ENCODE measurements at regions not wholly inside any gene's neighbourhood (a gene's known extent, or its start where the extent isn't known, plus 50 kb on each side); places are given as distances from the start of the nearest gene placed in this dataset.

DNA sequence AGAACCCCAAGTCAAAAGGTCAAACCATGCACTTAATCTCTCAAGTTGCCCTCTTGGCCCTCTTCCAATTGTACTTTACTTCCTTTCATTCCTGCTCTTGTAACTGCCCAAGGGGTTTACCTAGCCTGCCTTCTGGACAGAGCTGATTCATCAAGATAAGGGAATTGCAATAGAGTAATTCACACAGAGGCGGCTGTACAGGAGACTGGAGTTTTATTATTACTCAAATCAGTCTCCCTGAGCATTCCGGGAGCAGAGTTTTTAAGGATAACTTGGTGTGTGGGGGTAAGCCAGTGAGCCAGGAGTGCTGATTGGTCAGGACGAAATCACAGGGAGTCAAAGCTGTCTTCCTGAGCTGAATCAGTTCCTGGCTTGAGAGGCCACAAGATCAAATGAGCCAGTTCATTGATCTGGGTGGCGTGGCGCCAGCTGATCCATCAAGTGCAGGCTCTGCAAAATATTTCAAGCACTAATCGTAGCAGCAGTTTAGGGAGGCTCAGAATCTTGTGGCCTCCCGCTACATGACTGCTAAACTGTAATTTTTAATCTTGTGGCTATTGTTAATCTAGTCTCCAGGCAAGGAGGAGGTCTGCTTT, 590.0 kb downstream of the EPHA3 start:
- no peak overlapping the region for H3K4me2 ChIP-seq (ENCODE audit: insufficient read depth, low read length)
- no peaks in the 10 kb centered on the region for H3K79me2 ChIP-seq (ENCODE audit: control insufficient read depth, insufficient read depth, low read length)
- in situ Hi-C loops (cut with MboI) (no loop called here), intact Hi-C loops (cut with micrococcal nuclease) (loop anchor here (10.0 kb wide), 1 partner anchor 1483 kb away; no protein-coding TSS in a partner anchor)
- POLR2A ChIA-PET, result no interaction called here
- WGBS (ENCODE audit: insufficient coverage, low coverage, missing lambda C conversion rate), result 0% methylated on average over 7 of the region's 7 CpGs
- no TSS peak for BruUV-seq (replicated peaks)
- no peaks in the 10 kb centered on the region for H4K20me1 ChIP-seq (replicated peaks; ENCODE audit: control insufficient read depth, insufficient read depth, low read length)
- H3K4me1 ChIP-seq (replicated peaks in 1 of 2; ENCODE audit: control insufficient read depth in 2 of 2, insufficient read depth in 2 of 2, low read length in 2 of 2), result no peaks in the 10 kb centered on the region
- DNase-seq (ENCODE audit: extremely low read depth in 1 of 4, low spot score in 3 of 4) (no peak), FAIRE-seq (no peak), ATAC-seq (no peak)
- H3K9ac ChIP-seq (ENCODE audit: insufficient read depth in 1 of 2, low read depth in 2 of 2, low read length in 2 of 2), result no peak overlapping the region
- H3K27ac ChIP-seq (ENCODE audit: extremely low read depth, low read depth, low read length), result no peak overlapping the region
- no peaks in the 10 kb centered on the region for H3K9me1 ChIP-seq (ENCODE audit: control insufficient read depth, insufficient read depth, low read length)
- H3K36me3 ChIP-seq (ENCODE audit: control insufficient read depth, insufficient read depth, low read length), result no peaks in the 10 kb centered on the region
- H3K27me3 ChIP-seq (ENCODE audit: control insufficient read depth in 2 of 2, insufficient read depth in 2 of 2, low read length in 2 of 2), result no peaks in the 10 kb centered on the region
- H3K9me3 ChIP-seq (replicated peaks; ENCODE audit: control insufficient read depth, insufficient read depth, low read depth, low read length), result no peaks in the 10 kb centered on the region
- CTCF ChIA-PET (ENCODE audit: low intra/inter-chr PET ratio), result no interaction called here
- TF ChIP-seq ZNF79 (CRISPR knock-in tag; IDR thresholded peaks at IDR 0.05; ENCODE audit: low read depth) (no peak), NUFIP1 (IDR thresholded peaks at IDR 0.05; ENCODE audit: partially characterized antibody) (no peak), GATA2 (CRISPR knock-in tag; IDR thresholded peaks at IDR 0.05) (no peak), ZNF584 (CRISPR knock-in tag; IDR thresholded peaks at IDR 0.05; ENCODE audit: low read depth) (no peak)
- H2AFZ ChIP-seq (ENCODE audit: low read depth, low read length), result no peak overlapping the region
- no peak overlapping the region for H3K4me3 ChIP-seq

DNA sequence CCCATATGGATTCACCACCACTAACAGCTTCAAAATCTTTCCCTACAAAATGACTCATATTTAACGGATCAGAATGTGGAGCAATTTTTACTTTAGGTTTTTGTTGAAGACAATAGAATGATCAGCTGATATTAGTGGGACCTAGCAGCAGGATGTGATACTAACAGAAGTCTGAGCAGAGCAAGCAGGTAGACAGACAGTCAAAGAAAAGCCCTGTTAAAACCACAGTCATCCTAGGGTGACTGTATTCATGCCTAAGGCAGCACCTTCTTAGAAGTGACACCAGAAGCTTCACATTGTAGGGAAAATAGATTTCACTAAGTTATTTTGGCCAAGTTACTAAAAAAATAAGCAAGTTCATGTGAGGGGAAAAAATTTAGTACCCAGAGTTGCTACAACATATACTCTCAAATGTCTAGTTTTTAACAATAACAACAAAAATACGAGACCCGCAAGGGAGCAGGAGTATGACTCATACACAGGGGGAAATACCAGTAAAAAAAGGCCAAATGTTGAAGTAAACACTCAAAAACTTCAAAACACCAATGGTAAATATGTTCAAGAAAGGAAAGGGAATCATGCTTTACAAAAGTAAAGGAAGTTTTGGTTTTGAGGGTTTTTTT, 590.9 kb downstream of the EPHA3 start:
- H3K27ac ChIP-seq (ENCODE audit: extremely low read depth, low read depth, low read length), result no peak overlapping the region
- ATAC-seq (no peak), DNase-seq (ENCODE audit: extremely low read depth in 1 of 4, low spot score in 3 of 4) (no peak), FAIRE-seq (no peak)
- no peaks in the 10 kb centered on the region for H3K79me2 ChIP-seq (ENCODE audit: control insufficient read depth, insufficient read depth, low read length)
- no peaks in the 10 kb centered on the region for H3K27me3 ChIP-seq (ENCODE audit: control insufficient read depth in 2 of 2, insufficient read depth in 2 of 2, low read length in 2 of 2)
- BruUV-seq (replicated peaks), result no TSS peak
- in situ Hi-C loops (cut with MboI) (no loop called here), intact Hi-C loops (cut with micrococcal nuclease) (loop anchor here (10.0 kb wide), 1 partner anchor 1484 kb away; no protein-coding TSS in a partner anchor)
- H3K4me2 ChIP-seq (ENCODE audit: insufficient read depth, low read length), result no peak overlapping the region
- CTCF ChIA-PET (ENCODE audit: low intra/inter-chr PET ratio), result no interaction called here
- H3K9me1 ChIP-seq (ENCODE audit: control insufficient read depth, insufficient read depth, low read length), result no peaks in the 10 kb centered on the region
- POLR2A ChIA-PET, result no interaction called here
- H3K9me3 ChIP-seq (replicated peaks; ENCODE audit: control insufficient read depth, insufficient read depth, low read depth, low read length), result no peaks in the 10 kb centered on the region
- no peak overlapping the region for H2AFZ ChIP-seq (ENCODE audit: low read depth, low read length)
- no peak overlapping the region for H3K9ac ChIP-seq (ENCODE audit: insufficient read depth in 1 of 2, low read depth in 2 of 2, low read length in 2 of 2)
- H3K4me1 ChIP-seq (replicated peaks in 1 of 2; ENCODE audit: control insufficient read depth in 2 of 2, insufficient read depth in 2 of 2, low read length in 2 of 2), result no peaks in the 10 kb centered on the region
- H4K20me1 ChIP-seq (replicated peaks; ENCODE audit: control insufficient read depth, insufficient read depth, low read length), result no peaks in the 10 kb centered on the region
- H3K4me3 ChIP-seq, result no peak overlapping the region
- H3K36me3 ChIP-seq (ENCODE audit: control insufficient read depth, insufficient read depth, low read length), result no peaks in the 10 kb centered on the region
- WGBS (ENCODE audit: insufficient coverage, low coverage, missing lambda C conversion rate), result 0% methylated on average over 3 of the region's 3 CpGs
- TF ChIP-seq LCOR (CRISPR knock-in tag; IDR thresholded peaks at IDR 0.05), result no peak
- no peak for TF ChIP-seq PHF20 (IDR thresholded peaks at IDR 0.05; ENCODE audit: partially characterized antibody)
- TF ChIP-seq TRIM24 (IDR thresholded peaks at IDR 0.05), result no peak
- TF ChIP-seq ZNF740 (CRISPR knock-in tag; IDR thresholded peaks at IDR 0.05), result no peak
- TF ChIP-seq ZNF740 (tag; IDR thresholded peaks at IDR 0.05), result no peak
- TF ChIP-seq TAF7 (tag; IDR thresholded peaks at IDR 0.05), result no peak
- TF ChIP-seq, protein P1, sequence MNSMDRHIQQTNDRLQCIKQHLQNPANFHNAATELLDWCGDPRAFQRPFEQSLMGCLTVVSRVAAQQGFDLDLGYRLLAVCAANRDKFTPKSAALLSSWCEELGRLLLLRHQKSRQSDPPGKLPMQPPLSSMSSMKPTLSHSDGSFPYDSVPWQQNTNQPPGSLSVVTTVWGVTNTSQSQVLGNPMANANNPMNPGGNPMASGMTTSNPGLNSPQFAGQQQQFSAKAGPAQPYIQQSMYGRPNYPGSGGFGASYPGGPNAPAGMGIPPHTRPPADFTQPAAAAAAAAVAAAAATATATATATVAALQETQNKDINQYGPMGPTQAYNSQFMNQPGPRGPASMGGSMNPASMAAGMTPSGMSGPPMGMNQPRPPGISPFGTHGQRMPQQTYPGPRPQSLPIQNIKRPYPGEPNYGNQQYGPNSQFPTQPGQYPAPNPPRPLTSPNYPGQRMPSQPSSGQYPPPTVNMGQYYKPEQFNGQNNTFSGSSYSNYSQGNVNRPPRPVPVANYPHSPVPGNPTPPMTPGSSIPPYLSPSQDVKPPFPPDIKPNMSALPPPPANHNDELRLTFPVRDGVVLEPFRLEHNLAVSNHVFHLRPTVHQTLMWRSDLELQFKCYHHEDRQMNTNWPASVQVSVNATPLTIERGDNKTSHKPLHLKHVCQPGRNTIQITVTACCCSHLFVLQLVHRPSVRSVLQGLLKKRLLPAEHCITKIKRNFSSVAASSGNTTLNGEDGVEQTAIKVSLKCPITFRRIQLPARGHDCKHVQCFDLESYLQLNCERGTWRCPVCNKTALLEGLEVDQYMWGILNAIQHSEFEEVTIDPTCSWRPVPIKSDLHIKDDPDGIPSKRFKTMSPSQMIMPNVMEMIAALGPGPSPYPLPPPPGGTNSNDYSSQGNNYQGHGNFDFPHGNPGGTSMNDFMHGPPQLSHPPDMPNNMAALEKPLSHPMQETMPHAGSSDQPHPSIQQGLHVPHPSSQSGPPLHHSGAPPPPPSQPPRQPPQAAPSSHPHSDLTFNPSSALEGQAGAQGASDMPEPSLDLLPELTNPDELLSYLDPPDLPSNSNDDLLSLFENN (IDR thresholded peaks at IDR 0.05; ENCODE audit: low read depth in 2 of 2, low read length in 2 of 2), result no peak
- TF ChIP-seq KLF6 (CRISPR knock-in tag; IDR thresholded peaks at IDR 0.05; ENCODE audit: borderline replicate concordance), result no peak
